ENCODE measurements at regions not wholly inside any gene's neighbourhood (a gene's known extent, or its start where the extent isn't known, plus 50 kb on each side); places are given as distances from the start of the nearest gene placed in this dataset.

GRCh38 chr19:32020538-32020937 lies 324.9 kb upstream of the ZNF507 start:
- TF ChIP-seq, protein P1, sequence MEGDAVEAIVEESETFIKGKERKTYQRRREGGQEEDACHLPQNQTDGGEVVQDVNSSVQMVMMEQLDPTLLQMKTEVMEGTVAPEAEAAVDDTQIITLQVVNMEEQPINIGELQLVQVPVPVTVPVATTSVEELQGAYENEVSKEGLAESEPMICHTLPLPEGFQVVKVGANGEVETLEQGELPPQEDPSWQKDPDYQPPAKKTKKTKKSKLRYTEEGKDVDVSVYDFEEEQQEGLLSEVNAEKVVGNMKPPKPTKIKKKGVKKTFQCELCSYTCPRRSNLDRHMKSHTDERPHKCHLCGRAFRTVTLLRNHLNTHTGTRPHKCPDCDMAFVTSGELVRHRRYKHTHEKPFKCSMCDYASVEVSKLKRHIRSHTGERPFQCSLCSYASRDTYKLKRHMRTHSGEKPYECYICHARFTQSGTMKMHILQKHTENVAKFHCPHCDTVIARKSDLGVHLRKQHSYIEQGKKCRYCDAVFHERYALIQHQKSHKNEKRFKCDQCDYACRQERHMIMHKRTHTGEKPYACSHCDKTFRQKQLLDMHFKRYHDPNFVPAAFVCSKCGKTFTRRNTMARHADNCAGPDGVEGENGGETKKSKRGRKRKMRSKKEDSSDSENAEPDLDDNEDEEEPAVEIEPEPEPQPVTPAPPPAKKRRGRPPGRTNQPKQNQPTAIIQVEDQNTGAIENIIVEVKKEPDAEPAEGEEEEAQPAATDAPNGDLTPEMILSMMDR (IDR thresholded peaks at IDR 0.05), result no peak
- TF ChIP-seq POLR2A (IDR thresholded peaks at IDR 0.05), result no peak
